H9 (cell line): ENCODE measurements at regions not wholly inside any gene's neighbourhood (a gene's known extent, or its start where the extent isn't known, plus 50 kb on each side); places are given as distances from the start of the nearest gene placed in this dataset.

Experiments used
- DNase-seq: peaks from one replicate; pipeline ENCODE4 v3.0.0-alpha.2; 2017
- H2AFZ ChIP-seq: one replicate; pipeline ENCODE4 v1.6.1; 2013; ENCODE audit warnings: mild to moderate bottlenecking, low read length, control low read depth, moderate library complexity
- H2AK5ac ChIP-seq: 2 replicates; pipeline ENCODE4 v1.6.1; 2013; ENCODE audit warnings: low read length, control low read depth, mixed read lengths; ENCODE audit not compliant: insufficient read length
- H2BK120ac ChIP-seq: one replicate; pipeline ENCODE4 v1.6.1; 2013; ENCODE audit warnings: low read depth, mild to moderate bottlenecking, low read length, control low read depth, inconsistent platforms; ENCODE audit not compliant: poor library complexity, severe bottlenecking
- H2BK12ac ChIP-seq: 2 replicates; pipeline ENCODE4 v1.6.1; 2013; ENCODE audit warnings: low read length, control low read depth, mixed read lengths, low read depth; ENCODE audit not compliant: insufficient read length
- H2BK15ac ChIP-seq: 2 replicates; pipeline ENCODE4 v1.6.1; 2013; ENCODE audit warnings: low read depth, low read length, control low read depth
- H2BK20ac ChIP-seq: one replicate; pipeline ENCODE4 v1.6.1; 2013; ENCODE audit warnings: low read depth, mild to moderate bottlenecking, low read length, control low read depth, inconsistent platforms; ENCODE audit not compliant: poor library complexity, severe bottlenecking
- H2BK5ac ChIP-seq: 2 replicates; pipeline ENCODE4 v1.6.1; 2013; ENCODE audit warnings: low read length, control low read depth, mixed read lengths; ENCODE audit not compliant: insufficient read length
- H3K14ac ChIP-seq: 2 replicates; pipeline ENCODE4 v1.6.1; 2013; ENCODE audit warnings: low read length, control low read depth; ENCODE audit not compliant: insufficient read depth
- H3K18ac ChIP-seq: 2 replicates; pipeline ENCODE4 v1.6.1; 2013; ENCODE audit warnings: low read depth, mild to moderate bottlenecking, mixed read lengths, low read length, control low read depth; ENCODE audit not compliant: insufficient read length
- H3K23ac ChIP-seq: 2 replicates; pipeline ENCODE4 v1.6.1; 2013; ENCODE audit warnings: low read length, control low read depth, mixed read lengths, low read depth; ENCODE audit not compliant: insufficient read length
- H3K23me2 ChIP-seq: 2 replicates; pipeline ENCODE4 v1.6.1; 2013; ENCODE audit warnings: low read depth, mild to moderate bottlenecking, mixed read lengths, low read length, control low read depth; ENCODE audit not compliant: insufficient read length, poor library complexity, severe bottlenecking
- H3K27ac ChIP-seq: 2 replicates; pipeline ENCODE4 v1.5.1; 2013; ENCODE audit warnings: low read length, control low read depth, mixed read lengths, low read depth; ENCODE audit not compliant: insufficient read length
- H3K27me3 ChIP-seq: 2 replicates; pipeline ENCODE4 v1.6.1; 2013; ENCODE audit warnings: low read length, control low read depth, inconsistent platforms; ENCODE audit not compliant: insufficient read depth
- H3K4ac ChIP-seq: 2 replicates; pipeline ENCODE4 v1.6.1; 2013; ENCODE audit warnings: low read depth, mild to moderate bottlenecking, control low read depth, inconsistent platforms, low read length, moderate library complexity
- H3K4me1 ChIP-seq: 2 replicates; pipeline ENCODE4 v1.6.1; 2013; ENCODE audit warnings: low read length, control low read depth, inconsistent platforms; ENCODE audit not compliant: insufficient read depth
- H3K4me2 ChIP-seq: 2 replicates; pipeline ENCODE4 v1.6.1; 2013; ENCODE audit warnings: low read length, control low read depth, mixed read lengths; ENCODE audit not compliant: insufficient read length, insufficient read depth
- H3K56ac ChIP-seq: 2 replicates; pipeline ENCODE4 v1.6.1; 2013; ENCODE audit warnings: low read depth, mild to moderate bottlenecking, mixed read lengths, low read length, control low read depth; ENCODE audit not compliant: insufficient read length
- H3K79me1 ChIP-seq: 2 replicates; pipeline ENCODE4 v1.6.1; 2013; ENCODE audit warnings: low read depth, mild to moderate bottlenecking, moderate library complexity, low read length, control low read depth, inconsistent platforms; ENCODE audit not compliant: insufficient read depth, poor library complexity, severe bottlenecking
- H3K79me2 ChIP-seq: 2 replicates; pipeline ENCODE4 v1.6.1; 2013; ENCODE audit warnings: low read length, control low read depth, inconsistent platforms; ENCODE audit not compliant: insufficient read depth
- H3K9ac ChIP-seq: 2 replicates; pipeline ENCODE4 v1.6.1; 2013; ENCODE audit warnings: low read length, control low read depth, mixed read lengths; ENCODE audit not compliant: insufficient read length; ENCODE audit errors: extremely low read depth
- H3K9me3 ChIP-seq: one replicate; pipeline ENCODE4 v1.6.1; 2013; ENCODE audit warnings: low read depth, low read length, inconsistent platforms; ENCODE audit not compliant: control insufficient read depth
- H3T11ph ChIP-seq: one replicate; pipeline ENCODE4 v1.6.1; 2013; ENCODE audit warnings: mild to moderate bottlenecking, low read length, control low read depth, inconsistent platforms
- H4K20me1 ChIP-seq: one replicate; pipeline ENCODE4 v1.6.1; 2013; ENCODE audit not compliant: control insufficient read depth, insufficient read length, insufficient read depth
- H4K5ac ChIP-seq: 2 replicates; pipeline ENCODE4 v1.6.1; 2013; ENCODE audit warnings: low read depth, mild to moderate bottlenecking, mixed read lengths, low read length, control low read depth; ENCODE audit not compliant: insufficient read length
- H4K8ac ChIP-seq: replicated peaks from 2 replicates; pipeline ENCODE4 v1.6.1; 2013; ENCODE audit warnings: low read length, control low read depth, mixed read lengths, low read depth; ENCODE audit not compliant: insufficient read length
- H4K91ac ChIP-seq: 2 replicates; pipeline ENCODE4 v1.6.1; 2013; ENCODE audit warnings: low read depth, mild to moderate bottlenecking, moderate library complexity, mixed read lengths, low read length, control low read depth; ENCODE audit not compliant: insufficient read length
- H3K27ac Mint-ChIP-seq, 3 experiments: 2 replicates in 2 of 3; 3 replicates in 1 of 3; pipeline ENCODE4 v1.8.0; 2020 to 2021; ENCODE audit warnings: mixed read lengths in 3 of 3, mild to moderate bottlenecking in 1 of 3, moderate library complexity in 1 of 3
- H3K27me3 Mint-ChIP-seq: 2 replicates; pipeline ENCODE4 v1.8.0; 2021; ENCODE audit warnings: low read depth, mild to moderate bottlenecking, moderate library complexity, mixed read lengths
- H3K36me3 Mint-ChIP-seq, 3 experiments: 2 replicates in 2 of 3; 3 replicates in 1 of 3; pipeline ENCODE4 v1.8.0; 2020 to 2021; ENCODE audit warnings: low read depth in 3 of 3, mixed read lengths in 3 of 3; ENCODE audit not compliant: insufficient read depth in 1 of 3
- H3K4me1 Mint-ChIP-seq, 2 experiments: 2 replicates each; pipeline ENCODE4 v1.8.0; 2020; ENCODE audit warnings: mixed read lengths in 2 of 2
- H3K4me3 Mint-ChIP-seq, 2 experiments: 2 replicates in 1 of 2; 3 replicates in 1 of 2; pipeline ENCODE4 v1.8.0; 2020 to 2021; ENCODE audit warnings: mild to moderate bottlenecking in 2 of 2, mixed read lengths in 2 of 2, moderate library complexity in 1 of 2
- H3K9me3 Mint-ChIP-seq, 2 experiments: 2 replicates in 1 of 2; 3 replicates in 1 of 2; pipeline ENCODE4 v1.8.0; 2020; ENCODE audit warnings: mild to moderate bottlenecking in 2 of 2, mixed read lengths in 2 of 2, moderate library complexity in 1 of 2
- CTCF ChIP-seq: fragments of 200-600 bp; sonication (generic); conservative IDR thresholded peaks from 3 replicates; pipeline ENCODE4 v1.8.0; 2021; ENCODE audit warnings: antibody characterized with exemption, mild to moderate bottlenecking
- WGBS: extraction: QIAGEN DNeasy Blood & Tissue Kit; methylation state at CpG from one replicate; pipeline ENCODE4 v1.1.7; 2013; ENCODE audit warnings: missing lambda C conversion rate, low lambda C conversion rate, mixed read lengths; ENCODE audit not compliant: insufficient read length; ENCODE audit errors: extremely low coverage; 5-methylcytosine and 5-hydroxymethylcytosine counted together

GRCh38 chr2:215705281-215705680 lies 269.4 kb upstream of the FN1 start:
- no peak for TF ChIP-seq CTCF
- no CpG with 5 or more reads among the region's 2 CpGs for WGBS
- no peaks in the 10 kb centered on the region for H3K9me3 ChIP-seq
- no peak overlapping the region for H2BK15ac ChIP-seq
- no peaks in the 10 kb centered on the region for H3K9me3 Mint-ChIP-seq
- no peak overlapping the region for H2BK12ac ChIP-seq
- H3K4me3 Mint-ChIP-seq, result no peak overlapping the region; a peak in 1 of 5 replicates
- no peak for DNase-seq
- no peaks in the 10 kb centered on the region for H3K79me1 ChIP-seq
- no peak overlapping the region for H3K9ac ChIP-seq
- no peak overlapping the region; a peak in 1 of 7 replicates for H3K27ac Mint-ChIP-seq
- H3K14ac ChIP-seq, result no peak overlapping the region
- no peak overlapping the region for H3K56ac ChIP-seq
- H4K5ac ChIP-seq, result no peak overlapping the region
- H2AFZ ChIP-seq, result no peak overlapping the region
- H4K20me1 ChIP-seq, result no peaks in the 10 kb centered on the region
- no peak overlapping the region for H4K8ac ChIP-seq
- no peaks in the 10 kb centered on the region for H3K27me3 ChIP-seq
- no peak overlapping the region for H2BK5ac ChIP-seq
- no peak overlapping the region for H2BK120ac ChIP-seq
- no peak overlapping the region for H3K4me2 ChIP-seq
- H3K23ac ChIP-seq, result no peak overlapping the region
- H3K27ac ChIP-seq, result no peak overlapping the region
- no peaks in the 10 kb centered on the region; the same call in 1 of the 2 replicates for H3K27me3 Mint-ChIP-seq
- H2AK5ac ChIP-seq, result no peak overlapping the region
- H2BK20ac ChIP-seq, result no peak overlapping the region
- no peaks in the 10 kb centered on the region for H3K79me2 ChIP-seq
- no peaks in the 10 kb centered on the region for H3K23me2 ChIP-seq
- H3K4me1 Mint-ChIP-seq, result no peaks in the 10 kb centered on the region
- H4K91ac ChIP-seq, result no peak overlapping the region
- no peak overlapping the region for H3T11ph ChIP-seq
- no peak overlapping the region for H3K18ac ChIP-seq
- H3K4me1 ChIP-seq, result no peaks in the 10 kb centered on the region
- no peak overlapping the region for H3K4ac ChIP-seq
- no peaks in the 10 kb centered on the region for H3K36me3 Mint-ChIP-seq
